GM12891 (cell line): ENCODE measurements at regions not wholly inside any gene's neighbourhood (a gene's known extent, or its start where the extent isn't known, plus 50 kb on each side); places are given as distances from the start of the nearest gene placed in this dataset.
"Not testable (repeated sequence)": the region's sequence is repeated elsewhere in the genome, so short reads cannot be mapped to it uniquely, and the experiment has no call there.

Source experiments
- POLR2A ChIP-seq: IDR thresholded peaks from 2 replicates; pipeline ENCODE4 v1.6.1; 2011; ENCODE audit warnings: low read depth, low read length, control low read depth
- POLR2AphosphoS5 ChIP-seq: IDR thresholded peaks from 2 replicates; pipeline ENCODE4 v1.6.1; 2011; ENCODE audit warnings: low read depth, low read length, control low read depth
- POU2F2 ChIP-seq: IDR thresholded peaks from 2 replicates; pipeline ENCODE4 v1.6.1; 2011; ENCODE audit warnings: low read depth, mild to moderate bottlenecking, control low read depth, low read length, moderate library complexity
- SPI1 ChIP-seq: IDR thresholded peaks from 2 replicates; pipeline ENCODE4 v1.6.1; 2011; ENCODE audit warnings: low read depth, low read length, control low read depth
- TAF1 ChIP-seq: IDR thresholded peaks from 2 replicates; pipeline ENCODE4 v1.6.1; 2011; ENCODE audit warnings: low read depth, low read length, control low read depth

GRCh38 chr6:125591796-125592195 lies 157.6 kb upstream of the HEY2 start:
- not testable (repeated sequence) for TF ChIP-seq POLR2A, TAF1, POLR2AphosphoS5, SPI1, POU2F2
